ENCODE measurements at regions not wholly inside any gene's neighbourhood (a gene's known extent, or its start where the extent isn't known, plus 50 kb on each side); places are given as distances from the start of the nearest gene placed in this dataset.

GRCh38 chr6:137755284-137755683 lies 111.8 kb upstream of the TNFAIP3 start:
- Histone ChIP-seq H3K9me3 (no peaks in the 10 kb centered on the region), H3K4me3 (no peak overlapping the region), H3K27ac (no peak overlapping the region), H3K36me3 (no peaks in the 10 kb centered on the region), H3K4me1 (no peaks in the 10 kb centered on the region), H3K27me3 (no peaks in the 10 kb centered on the region)
- no peak for TF ChIP-seq CTCF (IDR thresholded peaks at IDR 0.05)
- FAIRE-seq = no peak
- intact Hi-C loops (cut with DNase I) = no loop called here
- ATAC-seq = no peak
- DNase-seq = no peak
- WGBS, 2 donors = 57 to 72% methylated on average over 2 of the region's 2 CpGs

GRCh38 chr6:137756788-137757187 lies 110.3 kb upstream of the TNFAIP3 start:
- no peak for DNase-seq
- no peaks in the 10 kb centered on the region for H3K4me1 ChIP-seq
- no peak overlapping the region for H3K4me3 ChIP-seq
- no peak for FAIRE-seq
- H3K27me3 ChIP-seq = no peaks in the 10 kb centered on the region
- TF ChIP-seq CTCF (IDR thresholded peaks at IDR 0.05) = no peak
- intact Hi-C loops (cut with DNase I) = no loop called here
- 95 to 97% methylated on average over 3 of the region's 3 CpGs for WGBS, 2 donors
- H3K36me3 ChIP-seq = no peaks in the 10 kb centered on the region
- no peaks in the 10 kb centered on the region for H3K9me3 ChIP-seq
- ATAC-seq = no peak
- H3K27ac ChIP-seq = no peak overlapping the region

GRCh38 chr6:137758661-137759060 lies 108.4 kb upstream of the TNFAIP3 start:
- ATAC-seq (no peak), DNase-seq (no peak), FAIRE-seq (no peak)
- H3K4me1 ChIP-seq = no peaks in the 10 kb centered on the region
- no peaks in the 10 kb centered on the region for H3K27me3 ChIP-seq
- no peak for TF ChIP-seq CTCF (IDR thresholded peaks at IDR 0.05)
- no peaks in the 10 kb centered on the region for H3K9me3 ChIP-seq
- H3K4me3 ChIP-seq = no peak overlapping the region
- no peaks in the 10 kb centered on the region for H3K36me3 ChIP-seq
- H3K27ac ChIP-seq = no peak overlapping the region
- WGBS, 2 donors = 67 to 80% methylated on average over 1 of the region's 1 CpG
- intact Hi-C loops (cut with DNase I) = no loop called here

GRCh38 chr6:137759624-137760023 lies 107.4 kb upstream of the TNFAIP3 start:
- 70 to 72% methylated on average over 1 of the region's 1 CpG for whole genome bisulfite sequencing, 2 donors
- intact Hi-C loops (cut with DNase I) = no loop called here
- H3K27me3 ChIP-seq = no peaks in the 10 kb centered on the region
- H3K9me3 ChIP-seq = no peaks in the 10 kb centered on the region
- no peak for ATAC-seq
- no peak overlapping the region for H3K27ac ChIP-seq
- no peak for TF ChIP-seq CTCF (IDR thresholded peaks at IDR 0.05)
- DNase-seq = no peak
- no peaks in the 10 kb centered on the region for H3K36me3 ChIP-seq
- no peaks in the 10 kb centered on the region for H3K4me1 ChIP-seq
- H3K4me3 ChIP-seq = no peak overlapping the region
- FAIRE-seq = no peak

GRCh38 chr6:137761072-137761471 lies 106.0 kb upstream of the TNFAIP3 start:
- TF ChIP-seq CTCF (IDR thresholded peaks at IDR 0.05) = no peak
- no peak for DNase-seq
- no peaks in the 10 kb centered on the region for H3K4me1 ChIP-seq
- peak in 1 of 4 donors; percentile 52 for ATAC-seq
- H3K27ac ChIP-seq = no peak overlapping the region
- no peaks in the 10 kb centered on the region for H3K36me3 ChIP-seq
- 81 to 85% methylated on average over 1 of the region's 1 CpG for WGBS, 2 donors
- H3K9me3 ChIP-seq = no peaks in the 10 kb centered on the region
- H3K27me3 ChIP-seq = no peaks in the 10 kb centered on the region
- no peak for FAIRE-seq
- H3K4me3 ChIP-seq = no peak overlapping the region
- intact Hi-C loops (cut with DNase I) = no loop called here
